Middle frontal gyrus (tissue), 1 donor: ENCODE measurements at regions not wholly inside any gene's neighbourhood (a gene's known extent, or its start where the extent isn't known, plus 50 kb on each side); places are given as distances from the start of the nearest gene placed in this dataset.

Source experiments
- DNase-seq: peaks from one replicate; pipeline ENCODE4 v3.0.0-alpha.2; 2015; ENCODE audit warnings: low spot score; ENCODE audit errors: extremely low spot score

GRCh38 chr4:54929459-54929858 is 195.9 kb downstream of the KDR start:
- no peak for DNase-seq

- DNase-seq, result no peak
Measured at GRCh38 chr4:54924891-54925290, 200.5 kb downstream of the KDR start.

GRCh38 chr4:54915276-54915675 is 210.1 kb downstream of the KDR start:
- no peak for DNase-seq

GRCh38 chr4:54914781-54915180 is 210.6 kb downstream of the KDR start:
- no peak for DNase-seq

GRCh38 chr4:54913751-54914526 is 211.5 kb downstream of the KDR start:
- no peak for DNase-seq

GRCh38 chr4:54912155-54912554 is 213.2 kb downstream of the KDR start:
- no peak for DNase-seq

- no peak for DNase-seq
Measured at GRCh38 chr4:54909961-54910360, 215.4 kb downstream of the KDR start.

- DNase-seq, result no peak
Measured at GRCh38 chr4:54908763-54909162, 216.6 kb downstream of the KDR start.

- no peak for DNase-seq
Measured at GRCh38 chr4:54904953-54905352, 220.4 kb downstream of the KDR start.

- no peak for DNase-seq
Measured at GRCh38 chr4:54902976-54903375, 222.4 kb downstream of the KDR start.

GRCh38 chr4:54902271-54902670 is 223.1 kb downstream of the KDR start:
- no peak for DNase-seq

- DNase-seq, result no peak
Measured at GRCh38 chr4:54901202-54901601, 224.2 kb downstream of the KDR start.

GRCh38 chr4:54898656-54899340 is 226.6 kb downstream of the KDR start:
- no peak for DNase-seq

- DNase-seq, result no peak
Measured at GRCh38 chr4:54898056-54898562, 227.3 kb downstream of the KDR start.

- no peak for DNase-seq
Measured at GRCh38 chr4:54897590-54897989, 227.8 kb downstream of the KDR start.

GRCh38 chr4:54882616-54883015 is 224.9 kb downstream of the KIT start:
- no peak for DNase-seq

- DNase-seq, result no peak
Measured at GRCh38 chr4:54879576-54879975, 221.8 kb downstream of the KIT start.

- no peak for DNase-seq
Measured at GRCh38 chr4:54877006-54877405, 219.2 kb downstream of the KIT start.

- no peak for DNase-seq
Measured at GRCh38 chr4:54872261-54872660, 214.5 kb downstream of the KIT start.

GRCh38 chr4:54863571-54864255 is 206.0 kb downstream of the KIT start:
- no peak for DNase-seq

- DNase-seq, result no peak
Measured at GRCh38 chr4:54861201-54861600, 203.4 kb downstream of the KIT start.

GRCh38 chr4:54855191-54855854 is 197.6 kb downstream of the KIT start:
- no peak for DNase-seq
